Fibroblast of lung (primary cell): ENCODE measurements at regions not wholly inside any gene's neighbourhood (a gene's known extent, or its start where the extent isn't known, plus 50 kb on each side); places are given as distances from the start of the nearest gene placed in this dataset.

Experiments
- EZH2 ChIP-seq: IDR thresholded peaks from 2 replicates; pipeline ENCODE4 v1.5.1; 2012; ENCODE audit warnings: low read length, control low read depth, mild to moderate bottlenecking; ENCODE audit errors: missing control alignments
- TF ChIP-seq, protein P1 (sequence below), 2 donors: IDR thresholded peaks in 1 of 2; conservative IDR thresholded peaks in 1 of 2; 1 replicate in 1 of 2; 2 replicates in 1 of 2; pipeline ENCODE4 v1.5.1; 2011 to 2012; ENCODE audit warnings: low read length in 2 of 2, control low read depth in 1 of 2, inconsistent platforms in 1 of 2, low read depth in 1 of 2, mild to moderate bottlenecking in 1 of 2

- TF ChIP-seq, protein P1, sequence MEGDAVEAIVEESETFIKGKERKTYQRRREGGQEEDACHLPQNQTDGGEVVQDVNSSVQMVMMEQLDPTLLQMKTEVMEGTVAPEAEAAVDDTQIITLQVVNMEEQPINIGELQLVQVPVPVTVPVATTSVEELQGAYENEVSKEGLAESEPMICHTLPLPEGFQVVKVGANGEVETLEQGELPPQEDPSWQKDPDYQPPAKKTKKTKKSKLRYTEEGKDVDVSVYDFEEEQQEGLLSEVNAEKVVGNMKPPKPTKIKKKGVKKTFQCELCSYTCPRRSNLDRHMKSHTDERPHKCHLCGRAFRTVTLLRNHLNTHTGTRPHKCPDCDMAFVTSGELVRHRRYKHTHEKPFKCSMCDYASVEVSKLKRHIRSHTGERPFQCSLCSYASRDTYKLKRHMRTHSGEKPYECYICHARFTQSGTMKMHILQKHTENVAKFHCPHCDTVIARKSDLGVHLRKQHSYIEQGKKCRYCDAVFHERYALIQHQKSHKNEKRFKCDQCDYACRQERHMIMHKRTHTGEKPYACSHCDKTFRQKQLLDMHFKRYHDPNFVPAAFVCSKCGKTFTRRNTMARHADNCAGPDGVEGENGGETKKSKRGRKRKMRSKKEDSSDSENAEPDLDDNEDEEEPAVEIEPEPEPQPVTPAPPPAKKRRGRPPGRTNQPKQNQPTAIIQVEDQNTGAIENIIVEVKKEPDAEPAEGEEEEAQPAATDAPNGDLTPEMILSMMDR (conservative IDR thresholded peaks at IDR 0.05 in 1 of 2, IDR thresholded peaks at IDR 0.05 in 1 of 2; ENCODE audit: low read depth in 1 of 2, low read length in 2 of 2): no peak
- no peak for TF ChIP-seq EZH2
These were observed 330.1 kb upstream of the SMIM31 start for GRCh38 chr4:164423819-164424218.
